Fibroblast of lung (primary cell): ENCODE measurements at regions not wholly inside any gene's neighbourhood (a gene's known extent, or its start where the extent isn't known, plus 50 kb on each side); places are given as distances from the start of the nearest gene placed in this dataset.

Experiments used
- EZH2 ChIP-seq: IDR thresholded peaks from 2 replicates; pipeline ENCODE4 v1.5.1; 2012; ENCODE audit warnings: low read length, control low read depth, mild to moderate bottlenecking; ENCODE audit errors: missing control alignments
- TF ChIP-seq, protein P1 (sequence below), 2 donors: IDR thresholded peaks in 1 of 2; conservative IDR thresholded peaks in 1 of 2; 1 replicate in 1 of 2; 2 replicates in 1 of 2; pipeline ENCODE4 v1.5.1; 2011 to 2012; ENCODE audit warnings: low read length in 2 of 2, control low read depth in 1 of 2, inconsistent platforms in 1 of 2, low read depth in 1 of 2, mild to moderate bottlenecking in 1 of 2

DNA sequence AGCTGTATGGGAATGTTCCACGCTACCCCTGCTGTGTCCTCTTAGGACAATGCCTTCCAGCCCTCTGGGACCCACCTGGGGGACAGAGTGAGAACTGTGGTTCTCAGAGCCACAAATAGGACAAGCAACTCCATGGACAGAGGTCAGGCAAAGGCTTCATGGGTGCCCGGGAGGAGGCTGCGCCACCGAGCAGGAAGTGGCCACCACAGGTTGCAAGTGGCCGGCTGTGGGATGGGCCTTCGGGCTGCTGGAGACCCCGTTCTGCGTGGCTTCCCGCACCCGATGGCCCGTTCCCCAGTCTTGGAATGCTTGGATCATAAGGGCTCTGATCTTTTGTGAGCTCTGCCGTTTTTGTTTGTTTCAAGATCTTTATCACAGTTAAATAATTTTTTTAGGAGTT is 118.8 kb downstream of the BOD1 start:
- TF ChIP-seq, protein P1, sequence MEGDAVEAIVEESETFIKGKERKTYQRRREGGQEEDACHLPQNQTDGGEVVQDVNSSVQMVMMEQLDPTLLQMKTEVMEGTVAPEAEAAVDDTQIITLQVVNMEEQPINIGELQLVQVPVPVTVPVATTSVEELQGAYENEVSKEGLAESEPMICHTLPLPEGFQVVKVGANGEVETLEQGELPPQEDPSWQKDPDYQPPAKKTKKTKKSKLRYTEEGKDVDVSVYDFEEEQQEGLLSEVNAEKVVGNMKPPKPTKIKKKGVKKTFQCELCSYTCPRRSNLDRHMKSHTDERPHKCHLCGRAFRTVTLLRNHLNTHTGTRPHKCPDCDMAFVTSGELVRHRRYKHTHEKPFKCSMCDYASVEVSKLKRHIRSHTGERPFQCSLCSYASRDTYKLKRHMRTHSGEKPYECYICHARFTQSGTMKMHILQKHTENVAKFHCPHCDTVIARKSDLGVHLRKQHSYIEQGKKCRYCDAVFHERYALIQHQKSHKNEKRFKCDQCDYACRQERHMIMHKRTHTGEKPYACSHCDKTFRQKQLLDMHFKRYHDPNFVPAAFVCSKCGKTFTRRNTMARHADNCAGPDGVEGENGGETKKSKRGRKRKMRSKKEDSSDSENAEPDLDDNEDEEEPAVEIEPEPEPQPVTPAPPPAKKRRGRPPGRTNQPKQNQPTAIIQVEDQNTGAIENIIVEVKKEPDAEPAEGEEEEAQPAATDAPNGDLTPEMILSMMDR (conservative IDR thresholded peaks at IDR 0.05 in 1 of 2, IDR thresholded peaks at IDR 0.05 in 1 of 2; ENCODE audit: low read depth in 1 of 2, low read length in 2 of 2): no peak
- no peak for TF ChIP-seq EZH2
